OCI-LY1 (cell line): ENCODE measurements at regions not wholly inside any gene's neighbourhood (a gene's known extent, or its start where the extent isn't known, plus 50 kb on each side); places are given as distances from the start of the nearest gene placed in this dataset.

ENCODE experiments used
- H2AFZ ChIP-seq: fragments of 200-600 bp; sonication (generic), shearing (Covaris generic); 2 replicates; pipeline ENCODE4 v1.6.0; 2014; ENCODE audit warnings: antibody characterized with exemption, mild to moderate bottlenecking, low read length
- H3F3A ChIP-seq: fragments of 200-600 bp; sonication (generic), shearing (Covaris generic); 2 replicates; pipeline ENCODE4 v1.6.0; 2014; ENCODE audit warnings: mild to moderate bottlenecking, antibody characterized with exemption, low read length, moderate library complexity; ENCODE audit not compliant: insufficient read depth
- H3K27ac ChIP-seq: fragments of 200-600 bp; sonication (generic); 2 replicates; pipeline ENCODE4 v1.5.1; 2014; ENCODE audit warnings: low read length, mixed run types, mild to moderate bottlenecking, low read depth; ENCODE audit not compliant: poor library complexity, severe bottlenecking
- H3K27me3 ChIP-seq: fragments of 200-600 bp; sonication (generic); 2 replicates; pipeline ENCODE4 v1.6.0; 2014; ENCODE audit warnings: antibody characterized with exemption, mild to moderate bottlenecking, low read length, moderate library complexity; ENCODE audit not compliant: insufficient read depth
- H3K36me3 ChIP-seq: fragments of 200-600 bp; sonication (generic); 2 replicates; pipeline ENCODE4 v1.6.1; 2014; ENCODE audit warnings: mild to moderate bottlenecking, antibody characterized with exemption, low read length, moderate library complexity, mixed read lengths; ENCODE audit not compliant: insufficient read depth
- H3K4me1 ChIP-seq: fragments of 200-600 bp; sonication (generic); 2 replicates; pipeline ENCODE4 v1.5.1; 2014; ENCODE audit warnings: mild to moderate bottlenecking, low read length, moderate library complexity; ENCODE audit not compliant: insufficient read depth, severe bottlenecking
- H3K4me2 ChIP-seq: fragments of 200-600 bp; sonication (generic), shearing (Covaris generic); 2 replicates; pipeline ENCODE4 v1.6.1; 2014; ENCODE audit warnings: low read length
- H3K4me3 ChIP-seq: fragments of 200-600 bp; sonication (generic); 2 replicates; pipeline ENCODE4 v1.5.1; 2014; ENCODE audit warnings: low read length, low read depth, mild to moderate bottlenecking, mixed read lengths; ENCODE audit not compliant: poor library complexity, severe bottlenecking
- H3K79me2 ChIP-seq: fragments of 200-600 bp; shearing (Covaris generic); 2 replicates; pipeline ENCODE4 v1.6.1; 2016; ENCODE audit warnings: mixed run types, low read length, mixed read lengths; ENCODE audit not compliant: insufficient read depth
- H3K9ac ChIP-seq: fragments of 200-600 bp; sonication (generic), shearing (Covaris generic); 2 replicates; pipeline ENCODE4 v1.6.1; 2014; ENCODE audit warnings: mild to moderate bottlenecking, low read length, mixed read lengths
- H3K9me2 ChIP-seq: fragments of 200-600 bp; sonication (generic), shearing (Covaris generic); 2 replicates; pipeline ENCODE4 v1.6.1; 2014; ENCODE audit warnings: low read depth, mild to moderate bottlenecking, low read length, mixed read lengths
- H3K9me3 ChIP-seq: fragments of 200-600 bp; shearing (Covaris generic); 2 replicates; pipeline ENCODE4 v1.6.1; 2014; ENCODE audit warnings: low read length, mixed read lengths
- H4K20me1 ChIP-seq: fragments of 200-600 bp; sonication (generic), shearing (Covaris generic); 2 replicates; pipeline ENCODE4 v1.6.0; 2016; ENCODE audit warnings: mild to moderate bottlenecking, low read length; ENCODE audit not compliant: insufficient read depth
- EZH2 ChIP-seq: fragments of 200-600 bp; sonication (generic), shearing (Covaris generic); IDR thresholded peaks from 2 replicates; pipeline ENCODE4 v1.8.0; 2017; ENCODE audit warnings: borderline replicate concordance, mixed run types, mild to moderate bottlenecking, antibody characterized with exemption, low read length, moderate library complexity, mixed read lengths
- TF ChIP-seq, protein P1 (sequence below): fragments of 200-600 bp; sonication (generic), shearing (Covaris generic); IDR thresholded peaks from 2 replicates; pipeline ENCODE4 v1.5.1; 2017; ENCODE audit warnings: mild to moderate bottlenecking, antibody characterized with exemption, low read length, moderate library complexity, mixed read lengths

DNA sequence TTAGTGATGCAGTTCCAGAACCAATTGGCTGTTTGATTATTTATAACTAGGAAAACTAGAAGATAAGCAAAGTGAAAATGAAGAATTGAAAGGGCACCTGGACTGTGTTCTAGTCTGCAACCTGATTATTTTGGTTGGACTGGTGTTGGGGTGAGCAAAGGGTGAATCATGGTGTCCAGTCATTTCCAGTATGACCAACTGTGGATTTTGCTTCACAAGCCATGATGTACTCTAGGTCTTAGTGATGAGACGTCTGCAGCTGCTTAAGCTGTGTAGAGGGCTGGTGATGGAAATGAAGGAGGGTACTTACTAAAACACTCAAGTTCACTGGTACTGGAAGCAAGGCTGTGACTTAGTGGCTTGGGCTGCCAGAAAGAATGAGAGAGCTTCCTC is 193.2 kb upstream of the FRMD6 start:
- H3K9ac ChIP-seq, result no peak overlapping the region
- no peaks in the 10 kb centered on the region for H3K79me2 ChIP-seq
- H4K20me1 ChIP-seq, result no peaks in the 10 kb centered on the region
- H3K9me2 ChIP-seq, result no peaks in the 10 kb centered on the region
- TF ChIP-seq EZH2, result no peak
- TF ChIP-seq, protein P1, sequence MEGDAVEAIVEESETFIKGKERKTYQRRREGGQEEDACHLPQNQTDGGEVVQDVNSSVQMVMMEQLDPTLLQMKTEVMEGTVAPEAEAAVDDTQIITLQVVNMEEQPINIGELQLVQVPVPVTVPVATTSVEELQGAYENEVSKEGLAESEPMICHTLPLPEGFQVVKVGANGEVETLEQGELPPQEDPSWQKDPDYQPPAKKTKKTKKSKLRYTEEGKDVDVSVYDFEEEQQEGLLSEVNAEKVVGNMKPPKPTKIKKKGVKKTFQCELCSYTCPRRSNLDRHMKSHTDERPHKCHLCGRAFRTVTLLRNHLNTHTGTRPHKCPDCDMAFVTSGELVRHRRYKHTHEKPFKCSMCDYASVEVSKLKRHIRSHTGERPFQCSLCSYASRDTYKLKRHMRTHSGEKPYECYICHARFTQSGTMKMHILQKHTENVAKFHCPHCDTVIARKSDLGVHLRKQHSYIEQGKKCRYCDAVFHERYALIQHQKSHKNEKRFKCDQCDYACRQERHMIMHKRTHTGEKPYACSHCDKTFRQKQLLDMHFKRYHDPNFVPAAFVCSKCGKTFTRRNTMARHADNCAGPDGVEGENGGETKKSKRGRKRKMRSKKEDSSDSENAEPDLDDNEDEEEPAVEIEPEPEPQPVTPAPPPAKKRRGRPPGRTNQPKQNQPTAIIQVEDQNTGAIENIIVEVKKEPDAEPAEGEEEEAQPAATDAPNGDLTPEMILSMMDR, result no peak
- H3F3A ChIP-seq, result no peaks in the 10 kb centered on the region
- no peak overlapping the region for H3K4me3 ChIP-seq
- H3K9me3 ChIP-seq, result no peaks in the 10 kb centered on the region
- H3K4me2 ChIP-seq, result no peak overlapping the region
- no peak overlapping the region for H2AFZ ChIP-seq
- H3K4me1 ChIP-seq, result no peaks in the 10 kb centered on the region
- no peaks in the 10 kb centered on the region for H3K27me3 ChIP-seq
- H3K36me3 ChIP-seq, result no peaks in the 10 kb centered on the region
- no peak overlapping the region for H3K27ac ChIP-seq

DNA sequence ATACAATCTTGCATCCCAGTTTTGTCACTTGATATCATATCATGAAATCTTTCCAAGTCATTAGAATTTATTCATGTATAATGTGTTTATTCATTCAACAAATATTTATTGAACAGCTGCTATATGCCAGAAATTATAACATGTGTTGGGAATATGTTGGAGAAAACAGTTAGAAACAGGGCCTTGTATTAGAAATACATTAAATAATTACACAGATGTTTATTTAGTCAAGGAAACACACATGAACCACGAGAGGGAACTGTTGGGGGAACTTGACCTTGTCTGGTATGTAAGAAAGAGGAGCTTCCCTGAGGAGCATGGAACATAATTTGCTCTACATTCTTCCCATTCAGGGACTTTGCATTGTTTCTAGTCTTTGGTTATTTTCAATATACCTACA is 191.7 kb upstream of the FRMD6 start:
- Histone ChIP-seq H3K4me1 (no peaks in the 10 kb centered on the region), H3K4me2 (no peak overlapping the region), H3K79me2 (no peaks in the 10 kb centered on the region), H3K9ac (no peak overlapping the region), H3K4me3 (no peak overlapping the region), H2AFZ (no peak overlapping the region), H3K27ac (no peak overlapping the region), H3K9me2 (no peaks in the 10 kb centered on the region), H3K36me3 (no peaks in the 10 kb centered on the region), H3K27me3 (no peaks in the 10 kb centered on the region), H3K9me3 (no peaks in the 10 kb centered on the region), H3F3A (no peaks in the 10 kb centered on the region), H4K20me1 (no peaks in the 10 kb centered on the region)
- TF ChIP-seq, protein P1, result no peak
- TF ChIP-seq EZH2, result no peak

DNA sequence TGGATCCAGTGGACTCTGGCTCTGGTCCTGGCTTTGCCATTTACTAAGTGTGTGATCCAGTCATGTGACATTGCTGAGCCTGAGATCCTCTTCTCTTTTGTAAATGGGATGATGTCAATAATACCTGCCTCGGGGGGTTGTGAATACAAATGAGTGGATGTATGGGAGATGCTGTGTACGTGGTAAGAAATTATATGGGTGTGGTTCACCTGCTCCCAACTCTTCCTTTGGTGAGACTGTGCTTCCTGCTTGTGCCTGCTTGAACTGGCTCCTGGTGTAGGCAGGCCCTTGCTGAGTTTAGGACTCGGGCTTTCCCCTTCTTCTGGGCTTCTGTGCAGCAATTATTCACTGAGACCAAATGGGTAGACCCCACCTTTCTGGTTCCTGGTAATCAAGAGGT is 189.5 kb upstream of the FRMD6 start:
- Histone ChIP-seq H3K27ac (no peak overlapping the region), H3K79me2 (no peaks in the 10 kb centered on the region)

More for the DNA sequence above, 189.5 kb upstream of the FRMD6 start:
- Histone ChIP-seq H3K4me3 (no peak overlapping the region), H4K20me1 (no peaks in the 10 kb centered on the region), H3K4me1 (no peaks in the 10 kb centered on the region), H2AFZ (no peak overlapping the region), H3K27me3 (no peaks in the 10 kb centered on the region), H3K9ac (no peak overlapping the region), H3K36me3 (no peaks in the 10 kb centered on the region), H3K9me3 (no peaks in the 10 kb centered on the region), H3K4me2 (no peak overlapping the region), H3F3A (no peaks in the 10 kb centered on the region), H3K9me2 (no peaks in the 10 kb centered on the region)
- TF ChIP-seq EZH2, result no peak
- TF ChIP-seq, protein P1, result no peak
